PC-3 (cell line): ENCODE measurements at regions not wholly inside any gene's neighbourhood (a gene's known extent, or its start where the extent isn't known, plus 50 kb on each side); places are given as distances from the start of the nearest gene placed in this dataset.

Source experiments
- ATAC-seq: fragments of 200-7000 bp; cut with Tn5 transposase; 2 replicates; pipeline ENCODE4 v1.9.1; 2020; ENCODE audit warnings: mild to moderate bottlenecking, moderate library complexity
- BruUV-seq: library from RNA; stranded (reverse); fragments of 400-500 nt; replicated peaks from 2 replicates; lab custom pipeline; 2021; lab: Mats Ljungman, UMichigan
- CTCF ChIA-PET: fragments of 300-600 bp; sonication (Branson Sonifier 250); formaldehyde crosslinking; loops from one replicate; lab custom pipeline; 2022; ENCODE audit warnings: antibody characterized with exemption; lab: Charles Lee
- POLR2A ChIA-PET: fragments of 300-600 bp; sonication (Branson Sonifier 250); formaldehyde crosslinking; loops from one replicate; lab custom pipeline; 2022; ENCODE audit warnings: antibody characterized with exemption; ENCODE audit not compliant: unreplicated experiment; lab: Charles Lee
- DNase-seq: peaks from one replicate; pipeline ENCODE4 v3.0.0-alpha.2; 2015
- H2AFZ ChIP-seq: fragments of 300-600 bp; sonication (generic); 2 replicates; pipeline ENCODE4 v1.6.0; 2016; ENCODE audit warnings: antibody characterized with exemption, low read length
- H3F3A ChIP-seq: fragments of 300-600 bp; sonication (generic); one replicate; pipeline ENCODE4 v1.6.0; 2017; ENCODE audit warnings: antibody characterized with exemption, low read length, control low read depth, mild to moderate bottlenecking; ENCODE audit not compliant: unreplicated experiment
- H3K27ac ChIP-seq: fragments of 300-600 bp; sonication (generic); 2 replicates; pipeline ENCODE4 v1.5.1; 2016; ENCODE audit warnings: mild to moderate bottlenecking, low read length
- H3K27me3 ChIP-seq: fragments of 300-600 bp; sonication (generic); 2 replicates; pipeline ENCODE4 v1.6.1; 2016; ENCODE audit warnings: low read length, mixed read lengths
- H3K36me3 ChIP-seq: fragments of 300-600 bp; sonication (generic); 2 replicates; pipeline ENCODE4 v1.6.1; 2016; ENCODE audit warnings: low read depth, mixed run types, low read length, mixed read lengths
- H3K4me1 ChIP-seq: fragments of 300-600 bp; sonication (generic); 2 replicates; pipeline ENCODE4 v1.5.1; 2016; ENCODE audit warnings: low read length; ENCODE audit not compliant: insufficient read depth
- H3K4me2 ChIP-seq: fragments of 300-600 bp; sonication (generic); 2 replicates; pipeline ENCODE4 v1.6.0; 2016; ENCODE audit warnings: low read length
- H3K4me3 ChIP-seq: fragments of 300-600 bp; sonication (generic); 2 replicates; pipeline ENCODE4 v1.5.1; 2016; ENCODE audit warnings: mild to moderate bottlenecking, low read length, mixed read lengths
- H3K79me2 ChIP-seq: fragments of 300-600 bp; sonication (generic); 2 replicates; pipeline ENCODE4 v1.6.1; 2017; ENCODE audit warnings: low read length, mixed read lengths
- H3K9ac ChIP-seq: fragments of 300-600 bp; sonication (generic); 2 replicates; pipeline ENCODE4 v1.6.0; 2016; ENCODE audit warnings: mild to moderate bottlenecking, low read length
- H3K9me2 ChIP-seq: fragments of 300-600 bp; sonication (generic); replicated peaks from 2 replicates; pipeline ENCODE4 v1.6.1; 2016; ENCODE audit warnings: mixed run types, low read length, mixed read lengths
- H3K9me3 ChIP-seq: fragments of 300-600 bp; sonication (generic); 2 replicates; pipeline ENCODE4 v1.6.1; 2016; ENCODE audit warnings: low read length, mixed read lengths
- H4K20me1 ChIP-seq: fragments of 300-600 bp; sonication (generic); 2 replicates; pipeline ENCODE4 v1.6.1; 2016; ENCODE audit warnings: low read length, mixed read lengths
- EZH2 ChIP-seq: fragments of 300-600 bp; sonication (generic); IDR thresholded peaks from one replicate; pipeline ENCODE4 v1.6.1; 2017; ENCODE audit warnings: antibody characterized with exemption, mild to moderate bottlenecking, low read length; ENCODE audit not compliant: unreplicated experiment
- EZH2phosphoT487 ChIP-seq: fragments of 300-600 bp; sonication (generic); IDR thresholded peaks from 2 replicates; pipeline ENCODE4 v1.6.1; 2018; ENCODE audit warnings: mild to moderate bottlenecking, antibody characterized with exemption, low read length, borderline replicate concordance
- intact Hi-C: fragments of 100-400 bp; cut with micrococcal nuclease; formaldehyde crosslinking; loops from 2 replicates; pipeline ENCODE4 v1.9.0; 2023
- TF ChIP-seq, protein P1 (sequence below): fragments of 300-600 bp; sonication (generic); conservative IDR thresholded peaks from 2 replicates; pipeline ENCODE4 v1.5.1; 2017; ENCODE audit warnings: antibody characterized with exemption, low read depth, mild to moderate bottlenecking, low read length

DNA sequence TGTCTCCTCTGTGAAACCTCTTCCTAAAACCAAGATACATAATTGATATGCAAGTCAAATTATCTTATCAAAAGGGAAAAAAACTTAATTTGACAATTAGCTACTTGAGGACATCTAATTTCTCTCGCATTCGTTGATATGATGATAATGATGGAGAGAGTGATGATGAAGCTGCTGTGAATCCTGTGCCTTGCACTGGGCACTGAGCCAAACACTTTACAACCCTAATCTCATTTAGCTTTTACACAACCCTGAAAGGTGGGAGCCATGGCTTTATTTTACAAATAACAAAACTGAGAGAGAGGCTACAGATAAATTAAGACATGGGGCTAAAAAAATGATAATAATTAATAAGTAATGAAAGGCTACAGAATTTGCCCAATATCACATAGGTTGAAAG, 176.0 kb downstream of the NOC3L start:
- H3K9me2 ChIP-seq, result no peaks in the 10 kb centered on the region
- BruUV-seq, result no TSS peak
- CTCF ChIA-PET, result no interaction called here
- H2AFZ ChIP-seq, result no peak overlapping the region
- POLR2A ChIA-PET, result no interaction called here
- peaks cover 17% of the 10 kb centered on the region for H3K4me1 ChIP-seq
- ATAC-seq, result no peak
- H3K27me3 ChIP-seq, result no peaks in the 10 kb centered on the region
- H3K4me2 ChIP-seq, result no peak overlapping the region
- DNase-seq, result no peak
- no peaks in the 10 kb centered on the region for H3K36me3 ChIP-seq
- H4K20me1 ChIP-seq, result no peaks in the 10 kb centered on the region
- H3F3A ChIP-seq, result no peaks in the 10 kb centered on the region
- TF ChIP-seq EZH2phosphoT487 (no peak), EZH2 (no peak)
- TF ChIP-seq, protein P1, sequence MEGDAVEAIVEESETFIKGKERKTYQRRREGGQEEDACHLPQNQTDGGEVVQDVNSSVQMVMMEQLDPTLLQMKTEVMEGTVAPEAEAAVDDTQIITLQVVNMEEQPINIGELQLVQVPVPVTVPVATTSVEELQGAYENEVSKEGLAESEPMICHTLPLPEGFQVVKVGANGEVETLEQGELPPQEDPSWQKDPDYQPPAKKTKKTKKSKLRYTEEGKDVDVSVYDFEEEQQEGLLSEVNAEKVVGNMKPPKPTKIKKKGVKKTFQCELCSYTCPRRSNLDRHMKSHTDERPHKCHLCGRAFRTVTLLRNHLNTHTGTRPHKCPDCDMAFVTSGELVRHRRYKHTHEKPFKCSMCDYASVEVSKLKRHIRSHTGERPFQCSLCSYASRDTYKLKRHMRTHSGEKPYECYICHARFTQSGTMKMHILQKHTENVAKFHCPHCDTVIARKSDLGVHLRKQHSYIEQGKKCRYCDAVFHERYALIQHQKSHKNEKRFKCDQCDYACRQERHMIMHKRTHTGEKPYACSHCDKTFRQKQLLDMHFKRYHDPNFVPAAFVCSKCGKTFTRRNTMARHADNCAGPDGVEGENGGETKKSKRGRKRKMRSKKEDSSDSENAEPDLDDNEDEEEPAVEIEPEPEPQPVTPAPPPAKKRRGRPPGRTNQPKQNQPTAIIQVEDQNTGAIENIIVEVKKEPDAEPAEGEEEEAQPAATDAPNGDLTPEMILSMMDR, result no peak
- no peaks in the 10 kb centered on the region for H3K9me3 ChIP-seq
- intact Hi-C loops, result no loop called here
- H3K79me2 ChIP-seq, result no peaks in the 10 kb centered on the region
- no peak overlapping the region for H3K4me3 ChIP-seq
- H3K9ac ChIP-seq, result no peak overlapping the region
- H3K27ac ChIP-seq, result no peak overlapping the region

GRCh38 chr10:94192333-94192732, 170.4 kb downstream of the NOC3L start:
- intact Hi-C loops, result no loop called here
- CTCF ChIA-PET, result no interaction called here

DNA sequence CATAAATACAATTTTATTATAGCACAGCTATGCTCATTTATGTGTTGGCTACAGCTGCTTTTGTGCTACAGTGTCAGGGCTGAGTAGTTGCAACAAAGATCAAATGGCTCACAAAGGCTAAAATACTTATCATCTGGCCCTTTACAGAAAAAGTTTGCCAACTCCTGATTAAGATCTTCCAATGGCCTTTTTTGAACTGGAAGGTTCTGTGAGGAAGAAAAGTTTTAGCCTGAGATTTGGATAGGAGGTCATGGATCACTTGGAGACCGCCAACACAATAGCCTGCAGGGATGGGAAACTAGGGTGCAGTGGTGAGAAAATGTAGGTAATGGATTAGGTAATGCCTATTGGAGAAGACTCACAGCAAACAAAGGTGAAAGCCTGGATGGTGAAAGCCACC, 169.8 kb downstream of the NOC3L start:
- H3K9ac ChIP-seq, result no peak overlapping the region
- no TSS peak for BruUV-seq

More at GRCh38 chr10:94192333-94192732, 170.4 kb downstream of the NOC3L start:
- Histone ChIP-seq H3K9ac (no peak overlapping the region), H3K79me2 (no peaks in the 10 kb centered on the region), H3K9me3 (no peaks in the 10 kb centered on the region), H4K20me1 (no peaks in the 10 kb centered on the region), H3K4me2 (no peak overlapping the region), H2AFZ (no peak overlapping the region), H3K36me3 (no peaks in the 10 kb centered on the region), H3K9me2 (no peaks in the 10 kb centered on the region), H3F3A (no peaks in the 10 kb centered on the region), H3K4me3 (no peak overlapping the region), H3K27me3 (no peaks in the 10 kb centered on the region), H3K4me1 (peaks cover 10% of the 10 kb centered on the region; the same call in 1 of the 2 replicates), H3K27ac (no peak overlapping the region)
- no peak for ATAC-seq
- POLR2A ChIA-PET, result no interaction called here
- no TSS peak for BruUV-seq
- TF ChIP-seq, protein P1, result no peak
- DNase-seq, result no peak

More for the DNA sequence above, 169.8 kb downstream of the NOC3L start:
- no peak for ATAC-seq
- H3K36me3 ChIP-seq, result no peaks in the 10 kb centered on the region
- H3F3A ChIP-seq, result no peaks in the 10 kb centered on the region
- intact Hi-C loops, result no loop called here
- DNase-seq, result no peak
- H3K4me1 ChIP-seq, result peaks cover 10% of the 10 kb centered on the region; the same call in 1 of the 2 replicates
- H3K79me2 ChIP-seq, result no peaks in the 10 kb centered on the region
- H3K9me2 ChIP-seq, result no peaks in the 10 kb centered on the region
- H2AFZ ChIP-seq, result no peak overlapping the region
- no peaks in the 10 kb centered on the region for H4K20me1 ChIP-seq
- H3K9me3 ChIP-seq, result no peaks in the 10 kb centered on the region
- H3K4me3 ChIP-seq, result no peak overlapping the region
- ChIA-PET CTCF (no interaction called here), POLR2A (no interaction called here)
- no peaks in the 10 kb centered on the region for H3K27me3 ChIP-seq
- H3K27ac ChIP-seq, result no peak overlapping the region
- H3K4me2 ChIP-seq, result no peak overlapping the region
- no peak for TF ChIP-seq EZH2
- TF ChIP-seq, protein P1, result no peak
- no peak for TF ChIP-seq EZH2phosphoT487
